Nephron (organoid): ENCODE measurements at regions not wholly inside any gene's neighbourhood (a gene's known extent, or its start where the extent isn't known, plus 50 kb on each side); places are given as distances from the start of the nearest gene placed in this dataset.
"Not testable (repeated sequence)": the region's sequence is repeated elsewhere in the genome, so short reads cannot be mapped to it uniquely, and the experiment has no call there.

Source experiments
- H3K27ac Mint-ChIP-seq, 3 experiments: 2 replicates each; pipeline ENCODE4 v1.8.0; 2020; ENCODE audit warnings: mixed read lengths in 3 of 3, mild to moderate bottlenecking in 2 of 3, moderate library complexity in 1 of 3
- H3K27me3 Mint-ChIP-seq: 2 replicates; pipeline ENCODE4 v1.8.0; 2021; ENCODE audit warnings: low read depth, mild to moderate bottlenecking, moderate library complexity, mixed read lengths
- H3K36me3 Mint-ChIP-seq: 2 replicates; pipeline ENCODE4 v1.8.0; 2020; ENCODE audit warnings: low read depth, mixed read lengths
- H3K4me1 Mint-ChIP-seq: 2 replicates; pipeline ENCODE4 v1.8.0; 2020; ENCODE audit warnings: mixed read lengths
- H3K4me3 Mint-ChIP-seq, 3 experiments: 2 replicates each; pipeline ENCODE4 v1.8.0; 2020; ENCODE audit warnings: mild to moderate bottlenecking in 3 of 3, mixed read lengths in 3 of 3, moderate library complexity in 2 of 3
- H3K9me3 Mint-ChIP-seq: 2 replicates; pipeline ENCODE4 v1.8.0; 2020; ENCODE audit warnings: mixed read lengths
- TF ChIP-seq, protein P1 (sequence below), 3 experiments: fragments of 200-600 bp; sonication (generic); IDR thresholded peaks; one replicate each; pipeline ENCODE4 v1.5.0; 2021; ENCODE audit warnings: antibody characterized with exemption in 3 of 3; ENCODE audit not compliant: unreplicated experiment in 3 of 3

DNA sequence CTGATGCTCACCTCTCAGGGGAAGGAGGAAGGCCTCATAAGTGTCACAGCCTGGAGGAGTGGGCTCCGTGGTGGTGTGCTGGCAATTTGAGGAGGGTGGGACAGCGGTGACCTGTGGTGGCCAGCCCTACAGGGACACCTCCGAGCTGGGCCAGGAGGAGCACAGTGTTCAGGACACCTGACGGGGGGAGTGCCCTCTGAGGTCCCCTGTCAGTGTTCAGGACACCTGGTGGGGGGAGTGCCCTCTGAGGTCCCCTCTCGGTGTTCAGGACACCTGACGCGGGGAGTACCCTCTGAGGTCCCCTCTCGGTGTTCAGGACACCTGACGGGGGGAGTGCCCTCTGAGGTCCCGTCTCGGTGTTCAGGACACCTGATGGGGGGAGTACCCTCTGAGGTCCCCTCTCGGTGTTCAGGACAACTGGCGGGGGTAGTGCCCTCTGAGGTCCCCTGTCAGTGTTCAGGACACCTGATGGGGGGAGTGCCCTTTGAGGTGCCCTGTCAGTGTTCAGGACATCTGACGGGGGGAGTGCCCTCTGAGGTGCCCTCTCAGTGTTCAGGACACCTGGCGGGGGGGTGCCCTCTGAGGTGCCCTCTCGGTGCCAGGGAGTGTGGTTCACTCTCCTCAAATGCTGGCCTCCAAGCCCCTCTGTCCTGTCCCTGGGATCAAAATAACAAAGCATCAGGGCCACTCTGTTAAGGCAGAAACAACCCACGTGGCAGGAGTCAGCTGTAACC is 73.4 kb upstream of the ZNF469 start:
- Mint-ChIP-seq H3K27ac (no peak overlapping the region), H3K36me3 (no peaks in the 10 kb centered on the region), H3K27me3 (peaks cover 14% of the 10 kb centered on the region), H3K4me3 (no peak overlapping the region), H3K9me3 (peaks cover 37% of the 10 kb centered on the region), H3K4me1 (peaks cover 34% of the 10 kb centered on the region)
- TF ChIP-seq, protein P1, sequence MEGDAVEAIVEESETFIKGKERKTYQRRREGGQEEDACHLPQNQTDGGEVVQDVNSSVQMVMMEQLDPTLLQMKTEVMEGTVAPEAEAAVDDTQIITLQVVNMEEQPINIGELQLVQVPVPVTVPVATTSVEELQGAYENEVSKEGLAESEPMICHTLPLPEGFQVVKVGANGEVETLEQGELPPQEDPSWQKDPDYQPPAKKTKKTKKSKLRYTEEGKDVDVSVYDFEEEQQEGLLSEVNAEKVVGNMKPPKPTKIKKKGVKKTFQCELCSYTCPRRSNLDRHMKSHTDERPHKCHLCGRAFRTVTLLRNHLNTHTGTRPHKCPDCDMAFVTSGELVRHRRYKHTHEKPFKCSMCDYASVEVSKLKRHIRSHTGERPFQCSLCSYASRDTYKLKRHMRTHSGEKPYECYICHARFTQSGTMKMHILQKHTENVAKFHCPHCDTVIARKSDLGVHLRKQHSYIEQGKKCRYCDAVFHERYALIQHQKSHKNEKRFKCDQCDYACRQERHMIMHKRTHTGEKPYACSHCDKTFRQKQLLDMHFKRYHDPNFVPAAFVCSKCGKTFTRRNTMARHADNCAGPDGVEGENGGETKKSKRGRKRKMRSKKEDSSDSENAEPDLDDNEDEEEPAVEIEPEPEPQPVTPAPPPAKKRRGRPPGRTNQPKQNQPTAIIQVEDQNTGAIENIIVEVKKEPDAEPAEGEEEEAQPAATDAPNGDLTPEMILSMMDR (IDR thresholded peaks at IDR 0.05; ENCODE audit: unreplicated experiment in 3 of 3), result no peak

DNA sequence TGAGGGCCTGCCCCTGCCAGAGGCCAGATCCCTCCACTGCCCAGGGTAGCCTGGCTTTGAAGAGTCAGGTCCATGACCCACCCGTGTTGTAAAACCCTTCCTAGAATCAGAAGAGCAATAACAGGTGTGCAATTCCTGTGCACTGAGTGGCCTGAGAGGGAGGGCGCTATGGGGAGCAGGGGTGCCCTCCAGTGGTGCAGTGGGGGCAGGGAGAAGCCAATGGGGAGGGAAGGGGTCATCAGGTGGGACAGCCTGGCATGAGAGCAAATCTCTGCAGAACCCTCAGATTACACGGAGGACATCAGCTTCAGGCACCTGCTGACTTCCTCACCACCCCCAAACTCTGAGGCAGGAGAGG is 72.9 kb upstream of the ZNF469 start:
- H3K4me3 Mint-ChIP-seq, result no peak overlapping the region
- peaks cover 37% of the 10 kb centered on the region for H3K9me3 Mint-ChIP-seq
- peaks cover 29% of the 10 kb centered on the region for H3K4me1 Mint-ChIP-seq
- H3K27ac Mint-ChIP-seq, result no peak overlapping the region
- peaks cover 16% of the 10 kb centered on the region for H3K27me3 Mint-ChIP-seq
- TF ChIP-seq, protein P1 (IDR thresholded peaks at IDR 0.05; ENCODE audit: unreplicated experiment in 3 of 3), result no peak
- no peaks in the 10 kb centered on the region for H3K36me3 Mint-ChIP-seq

DNA sequence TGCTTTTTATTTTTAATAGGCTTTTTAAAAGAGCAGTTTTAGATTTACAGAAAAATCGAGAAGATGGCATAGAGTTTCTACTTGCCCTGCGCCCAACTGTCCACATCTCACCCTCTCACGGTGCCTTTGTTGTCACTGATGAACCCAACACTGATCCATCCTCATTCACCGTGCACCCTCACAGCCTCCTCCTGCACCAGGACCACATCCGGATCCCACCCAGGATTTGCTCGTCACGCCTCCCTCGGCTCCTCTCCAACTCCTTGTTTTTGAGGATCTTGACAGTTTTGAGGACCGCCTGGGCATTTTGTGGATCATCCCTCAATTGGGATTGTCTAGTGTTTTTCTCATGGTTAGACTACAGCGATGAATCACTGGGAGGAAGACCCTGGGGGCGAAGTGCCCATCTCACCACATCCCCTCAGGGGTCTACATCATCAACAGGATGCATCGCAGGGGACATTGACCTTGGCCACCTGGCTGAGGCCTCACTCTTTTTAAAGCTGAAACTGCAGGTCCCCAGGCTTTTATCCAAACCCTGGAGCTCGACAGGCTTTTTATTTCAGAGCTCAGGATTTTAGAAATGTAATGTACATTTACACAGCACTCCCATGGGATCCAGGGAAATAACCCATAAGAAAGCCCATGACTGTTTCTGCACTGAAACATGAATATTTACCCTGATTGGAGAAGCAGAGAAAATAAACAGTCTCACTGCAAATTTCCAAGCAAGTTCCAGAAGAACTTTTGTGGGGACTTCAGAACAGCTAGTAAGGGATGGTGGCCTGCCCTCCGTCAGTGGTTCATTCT is 71.8 kb upstream of the ZNF469 start:
- Mint-ChIP-seq H3K36me3 (no peaks in the 10 kb centered on the region), H3K4me3 (no peak overlapping the region), H3K9me3 (peaks cover 37% of the 10 kb centered on the region), H3K4me1 (peaks cover 17% of the 10 kb centered on the region), H3K27me3 (peaks cover 15% of the 10 kb centered on the region), H3K27ac (peak overlapping the region in 1 of 3 experiments; percentile 65)
- TF ChIP-seq, protein P1 (IDR thresholded peaks at IDR 0.05; ENCODE audit: unreplicated experiment in 3 of 3), result no peak

DNA sequence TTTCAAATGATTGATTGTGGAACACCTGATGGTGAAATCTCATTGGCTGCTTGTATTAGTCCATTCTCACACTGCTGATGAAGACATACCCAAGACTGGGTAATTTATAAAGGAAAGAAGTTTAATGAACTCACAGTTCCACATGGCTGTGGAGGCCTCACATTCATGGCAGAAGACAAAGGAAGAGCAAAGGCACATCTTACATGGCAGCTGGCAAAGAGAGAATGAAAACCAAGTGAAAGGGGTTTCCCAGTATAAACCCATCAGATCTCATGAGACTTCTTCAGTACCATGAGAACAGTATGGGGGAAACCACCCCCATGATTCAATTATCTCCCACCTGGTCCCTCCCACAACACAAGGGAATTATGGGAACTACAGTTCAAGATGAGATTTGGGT is 70.9 kb upstream of the ZNF469 start:
- not testable (repeated sequence) for H3K36me3 Mint-ChIP-seq

DNA sequence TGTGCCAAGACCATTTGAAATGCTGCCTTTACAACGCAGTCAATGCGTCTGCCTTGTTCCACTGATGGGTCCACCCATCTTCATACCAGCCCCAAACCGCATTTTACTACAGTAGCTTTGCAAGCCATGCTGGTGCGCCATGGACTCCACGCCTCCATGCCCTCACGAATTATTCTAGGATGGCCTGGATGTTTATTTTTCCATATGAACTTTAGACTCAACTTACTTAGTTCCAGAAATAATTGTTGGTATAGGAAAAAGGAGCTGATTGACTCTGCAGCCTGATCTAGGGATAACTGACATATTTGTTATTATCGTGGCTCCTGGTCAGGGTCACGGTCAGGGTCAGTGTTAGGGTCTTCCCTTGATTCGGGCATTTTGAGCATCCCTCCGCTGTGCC is 70.0 kb upstream of the ZNF469 start:
- H3K4me3 Mint-ChIP-seq, result no peak overlapping the region

More for the DNA sequence above, 70.9 kb upstream of the ZNF469 start:
- Mint-ChIP-seq H3K4me1 (peaks cover 14% of the 10 kb centered on the region), H3K9me3 (peaks cover 34% of the 10 kb centered on the region), H3K27me3 (peaks cover 15% of the 10 kb centered on the region)
- not testable (repeated sequence) for H3K4me3 Mint-ChIP-seq, H3K27ac Mint-ChIP-seq

DNA sequence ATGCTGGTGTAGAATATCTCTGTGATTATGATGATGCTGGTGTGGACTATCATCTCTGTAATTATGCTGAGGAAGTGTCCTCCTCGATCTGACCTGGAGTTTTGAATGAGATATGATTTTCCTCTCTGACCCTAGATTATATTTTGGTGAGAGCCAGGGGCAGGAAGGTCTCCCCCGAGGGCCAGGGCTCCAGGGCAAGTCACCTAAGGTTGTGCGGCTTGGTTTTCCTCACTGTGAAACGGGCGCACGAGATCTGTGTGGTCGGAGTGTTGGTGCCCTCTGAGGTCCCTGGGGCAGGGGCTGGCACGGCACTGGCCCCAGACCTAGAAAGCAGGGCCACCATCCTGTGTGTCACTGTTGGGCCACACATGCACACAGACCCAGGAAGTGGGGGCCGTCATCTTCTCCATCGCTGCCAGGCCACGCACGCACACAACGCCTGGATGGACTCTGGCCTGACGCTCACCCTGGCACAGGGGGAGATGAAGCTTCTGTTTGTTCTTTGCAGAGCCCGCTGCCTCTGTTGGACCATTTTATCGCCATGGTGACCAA is 67.7 kb upstream of the ZNF469 start:
- H3K4me3 Mint-ChIP-seq, result no peak overlapping the region
- H3K9me3 Mint-ChIP-seq, result peaks cover 25% of the 10 kb centered on the region
- peaks cover 20% of the 10 kb centered on the region for H3K4me1 Mint-ChIP-seq
- H3K27ac Mint-ChIP-seq, result no peak overlapping the region
- peaks cover 15% of the 10 kb centered on the region for H3K27me3 Mint-ChIP-seq
- no peaks in the 10 kb centered on the region for H3K36me3 Mint-ChIP-seq
- TF ChIP-seq, protein P1 (IDR thresholded peaks at IDR 0.05; ENCODE audit: unreplicated experiment in 3 of 3), result no peak

More for the DNA sequence above, 70.0 kb upstream of the ZNF469 start:
- H3K4me1 Mint-ChIP-seq, result peaks cover 13% of the 10 kb centered on the region
- H3K9me3 Mint-ChIP-seq, result peaks cover 30% of the 10 kb centered on the region
- peaks cover 15% of the 10 kb centered on the region for H3K27me3 Mint-ChIP-seq
- no peak overlapping the region for H3K27ac Mint-ChIP-seq
- TF ChIP-seq, protein P1 (IDR thresholded peaks at IDR 0.05; ENCODE audit: unreplicated experiment in 3 of 3), result no peak
- no peaks in the 10 kb centered on the region for H3K36me3 Mint-ChIP-seq
